Neural progenitor cell (in vitro differentiated cells): ENCODE measurements at regions not wholly inside any gene's neighbourhood (a gene's known extent, or its start where the extent isn't known, plus 50 kb on each side); places are given as distances from the start of the nearest gene placed in this dataset.

Source experiments
- DNase-seq: peaks from one replicate; pipeline ENCODE4 v3.0.0-alpha.2; 2016; ENCODE audit warnings: low spot score
- H2AFZ ChIP-seq: fragments of 200-600 bp; sonication (generic); replicated peaks from 2 replicates; pipeline ENCODE4 v1.6.1; 2016; ENCODE audit warnings: antibody characterized with exemption
- H3F3A ChIP-seq: fragments of 200-600 bp; sonication (generic); 2 replicates; pipeline ENCODE4 v1.6.1; 2016; ENCODE audit warnings: antibody characterized with exemption, low read depth
- H3K27ac ChIP-seq: fragments of 200-600 bp; sonication (generic); 2 replicates; pipeline ENCODE4 v1.5.1; 2016; ENCODE audit warnings: mild to moderate bottlenecking
- H3K27me3 ChIP-seq: fragments of 200-600 bp; sonication (generic); 2 replicates; pipeline ENCODE4 v1.6.1; 2016; ENCODE audit warnings: mild to moderate bottlenecking, moderate library complexity
- H3K36me3 ChIP-seq: fragments of 200-600 bp; sonication (generic); 2 replicates; pipeline ENCODE4 v1.5.1; 2016
- H3K4me1 ChIP-seq: fragments of 200-600 bp; sonication (generic); 2 replicates; pipeline ENCODE4 v1.6.1; 2016; ENCODE audit warnings: mixed run types
- H3K4me2 ChIP-seq: fragments of 200-600 bp; sonication (generic); 2 replicates; pipeline ENCODE4 v1.6.1; 2016
- H3K4me3 ChIP-seq: fragments of 200-600 bp; sonication (generic); 2 replicates; pipeline ENCODE4 v1.5.1; 2016
- H3K79me2 ChIP-seq: fragments of 200-600 bp; sonication (generic); 2 replicates; pipeline ENCODE4 v1.6.1; 2016; ENCODE audit warnings: low read depth
- H3K9ac ChIP-seq: fragments of 200-600 bp; sonication (generic); 2 replicates; pipeline ENCODE4 v1.6.1; 2016
- H3K9me3 ChIP-seq: fragments of 200-600 bp; sonication (generic); 2 replicates; pipeline ENCODE4 v1.5.1; 2016; ENCODE audit warnings: low read depth
- H4K20me1 ChIP-seq: fragments of 200-600 bp; sonication (generic); 2 replicates; pipeline ENCODE4 v1.6.1; 2016; ENCODE audit warnings: low read depth
- H3K27ac Mint-ChIP-seq: 3 replicates; pipeline ENCODE4 v1.8.0; 2021; ENCODE audit warnings: mixed read lengths
- H3K27me3 Mint-ChIP-seq: 2 replicates; pipeline ENCODE4 v1.8.0; 2022; ENCODE audit warnings: low read depth, mild to moderate bottlenecking, inconsistent platforms, moderate library complexity, mixed read lengths; ENCODE audit not compliant: insufficient read depth
- H3K36me3 Mint-ChIP-seq: 3 replicates; pipeline ENCODE4 v1.8.0; 2021; ENCODE audit warnings: mixed read lengths
- H3K4me1 Mint-ChIP-seq: 3 replicates; pipeline ENCODE4 v1.8.0; 2021; ENCODE audit warnings: mixed read lengths
- H3K4me3 Mint-ChIP-seq: 3 replicates; pipeline ENCODE4 v1.8.0; 2021; ENCODE audit warnings: mild to moderate bottlenecking, moderate library complexity, mixed read lengths
- H3K9me3 Mint-ChIP-seq: 3 replicates; pipeline ENCODE4 v1.8.0; 2020; ENCODE audit warnings: mixed read lengths
- CTCF ChIP-seq: fragments of 200-600 bp; sonication (generic); IDR thresholded peaks from 2 replicates; pipeline ENCODE4 v1.5.1; 2017; ENCODE audit warnings: antibody characterized with exemption, mild to moderate bottlenecking
- EZH2 ChIP-seq: fragments of 200-600 bp; sonication (generic); IDR thresholded peaks from 2 replicates; pipeline ENCODE4 v1.6.1; 2017; ENCODE audit warnings: antibody characterized with exemption, mild to moderate bottlenecking, moderate library complexity
- EZH2phosphoT487 ChIP-seq: fragments of 200-600 bp; sonication (generic); IDR thresholded peaks from 2 replicates; pipeline ENCODE4 v1.6.1; 2017; ENCODE audit warnings: antibody characterized with exemption

GRCh38 chr17:77580531-77581270 is 377.8 kb upstream of the TNRC6C start:
- H3K9ac ChIP-seq, result no peak overlapping the region
- H3F3A ChIP-seq, result no peaks in the 10 kb centered on the region
- peaks cover 16% of the 10 kb centered on the region for H3K36me3 Mint-ChIP-seq
- no peak overlapping the region for H3K27ac ChIP-seq
- H4K20me1 ChIP-seq, result no peaks in the 10 kb centered on the region
- peaks cover 2% of the 10 kb centered on the region for H3K27me3 Mint-ChIP-seq
- H3K4me3 ChIP-seq, result no peak overlapping the region
- no peak overlapping the region for H3K27ac Mint-ChIP-seq
- no peak for DNase-seq
- H3K27me3 ChIP-seq, result no peaks in the 10 kb centered on the region
- H3K4me3 Mint-ChIP-seq, result no peak overlapping the region
- H3K4me1 Mint-ChIP-seq, result no peaks in the 10 kb centered on the region
- H3K36me3 ChIP-seq, result no peaks in the 10 kb centered on the region
- TF ChIP-seq EZH2 (no peak), CTCF (no peak), EZH2phosphoT487 (no peak)
- no peaks in the 10 kb centered on the region for H3K9me3 ChIP-seq
- H3K4me2 ChIP-seq, result no peak overlapping the region
- H3K4me1 ChIP-seq, result no peaks in the 10 kb centered on the region
- H3K79me2 ChIP-seq, result no peaks in the 10 kb centered on the region
- H2AFZ ChIP-seq, result no peak overlapping the region
- peaks cover 11% of the 10 kb centered on the region for H3K9me3 Mint-ChIP-seq

GRCh38 chr17:77581480-77581879 is 377.0 kb upstream of the TNRC6C start:
- no peak for DNase-seq
- Mint-ChIP-seq H3K36me3 (peaks cover 12% of the 10 kb centered on the region), H3K4me1 (no peaks in the 10 kb centered on the region), H3K4me3 (no peak overlapping the region), H3K27me3 (peaks cover 2% of the 10 kb centered on the region), H3K27ac (no peak overlapping the region), H3K9me3 (peaks cover 17% of the 10 kb centered on the region)
- Histone ChIP-seq H3K4me3 (no peak overlapping the region), H3K9ac (no peak overlapping the region), H4K20me1 (no peaks in the 10 kb centered on the region), H3K27ac (no peak overlapping the region), H3K27me3 (no peaks in the 10 kb centered on the region), H3K9me3 (no peaks in the 10 kb centered on the region), H3F3A (no peaks in the 10 kb centered on the region), H2AFZ (no peak overlapping the region), H3K36me3 (no peaks in the 10 kb centered on the region), H3K4me2 (no peak overlapping the region), H3K4me1 (no peaks in the 10 kb centered on the region), H3K79me2 (no peaks in the 10 kb centered on the region)
- no peak for TF ChIP-seq EZH2
- no peak for TF ChIP-seq CTCF
- TF ChIP-seq EZH2phosphoT487, result no peak

- no peaks in the 10 kb centered on the region for H3K9me3 ChIP-seq
- H3F3A ChIP-seq, result no peaks in the 10 kb centered on the region
- H3K79me2 ChIP-seq, result no peaks in the 10 kb centered on the region
- Mint-ChIP-seq H3K4me1 (no peaks in the 10 kb centered on the region), H3K27me3 (peaks cover 2% of the 10 kb centered on the region), H3K36me3 (peaks cover 4% of the 10 kb centered on the region), H3K9me3 (peaks cover 22% of the 10 kb centered on the region), H3K4me3 (no peak overlapping the region), H3K27ac (no peak overlapping the region)
- no peak overlapping the region for H3K9ac ChIP-seq
- no peaks in the 10 kb centered on the region for H3K36me3 ChIP-seq
- no peak for DNase-seq
- H4K20me1 ChIP-seq, result no peaks in the 10 kb centered on the region
- H3K4me2 ChIP-seq, result no peak overlapping the region
- no peaks in the 10 kb centered on the region for H3K4me1 ChIP-seq
- TF ChIP-seq CTCF (no peak), EZH2phosphoT487 (no peak), EZH2 (no peak)
- no peak overlapping the region for H3K4me3 ChIP-seq
- no peak overlapping the region for H2AFZ ChIP-seq
- no peak overlapping the region for H3K27ac ChIP-seq
- no peaks in the 10 kb centered on the region for H3K27me3 ChIP-seq
Measured at GRCh38 chr17:77585142-77585860, 373.2 kb upstream of the TNRC6C start.
